ENCODE measurements at regions not wholly inside any gene's neighbourhood (a gene's known extent, or its start where the extent isn't known, plus 50 kb on each side); places are given as distances from the start of the nearest gene placed in this dataset.
"Not testable (repeated sequence)": the region's sequence is repeated elsewhere in the genome, so short reads cannot be mapped to it uniquely, and the experiment has no call there.

- CTCF ChIA-PET = no interaction called here
- POLR2A ChIA-PET (ENCODE audit: low non-redundant PET) = no interaction called here
Observed at GRCh38 chr12:47403681-47404080, 302.1 kb downstream of the RPAP3 start.

GRCh38 chr12:47401196-47401595, 304.6 kb downstream of the RPAP3 start:
- POLR2A ChIA-PET (ENCODE audit: low non-redundant PET); H3K27me3 ChIP-seq (replicated peaks; ENCODE audit: insufficient read depth, low read depth, low read length, poor library complexity); H3K27ac ChIP-seq (ENCODE audit: low read depth, low read length, poor library complexity, severe bottlenecking); H3K4me1 ChIP-seq (ENCODE audit: insufficient read depth, low read length, poor library complexity, severe bottlenecking); intact Hi-C loops (cut with micrococcal nuclease; ENCODE audit: unreplicated experiment); BruUV-seq (replicated peaks); H3K36me3 ChIP-seq (ENCODE audit: insufficient read depth, low read length, poor library complexity, severe bottlenecking); H3K4me3 ChIP-seq (ENCODE audit: low read depth, low read length, poor library complexity, severe bottlenecking); H3K9me3 ChIP-seq (ENCODE audit: low read depth, low read length, poor library complexity, severe bottlenecking); CTCF ChIA-PET: not testable (repeated sequence)
- peak; percentile 46 for DNase-seq (ENCODE audit: low spot score)

More at GRCh38 chr12:47403681-47404080, 302.1 kb downstream of the RPAP3 start:
- TF ChIP-seq CTCF (conservative IDR thresholded peaks at IDR 0.05; ENCODE audit: low read depth, low read length) (no peak), EZH2 (IDR thresholded peaks at IDR 0.05; ENCODE audit: borderline replicate concordance, low read depth, low read length, poor library complexity, severe bottlenecking) (no peak)
- no TSS peak for BruUV-seq (replicated peaks)
- no peaks in the 10 kb centered on the region for H3K9me3 ChIP-seq (ENCODE audit: low read depth, low read length, poor library complexity, severe bottlenecking)
- no peaks in the 10 kb centered on the region for H3K27me3 ChIP-seq (replicated peaks; ENCODE audit: insufficient read depth, low read depth, low read length, poor library complexity)
- H3K36me3 ChIP-seq (ENCODE audit: insufficient read depth, low read length, poor library complexity, severe bottlenecking) = no peaks in the 10 kb centered on the region
- H3K4me3 ChIP-seq (ENCODE audit: low read depth, low read length, poor library complexity, severe bottlenecking) = no peak overlapping the region
- H3K27ac ChIP-seq (ENCODE audit: low read depth, low read length, poor library complexity, severe bottlenecking) = no peak overlapping the region
- intact Hi-C loops (cut with micrococcal nuclease; ENCODE audit: unreplicated experiment) = no loop called here
- no peak for DNase-seq (ENCODE audit: low spot score)
- no peaks in the 10 kb centered on the region for H3K4me1 ChIP-seq (ENCODE audit: insufficient read depth, low read length, poor library complexity, severe bottlenecking)

GRCh38 chr12:47400266-47400665, 305.6 kb downstream of the RPAP3 start:
- no peak for DNase-seq (ENCODE audit: low spot score)
- Histone ChIP-seq H3K4me3 (ENCODE audit: low read depth, low read length, poor library complexity, severe bottlenecking) (no peak overlapping the region), H3K36me3 (ENCODE audit: insufficient read depth, low read length, poor library complexity, severe bottlenecking) (no peaks in the 10 kb centered on the region), H3K4me1 (ENCODE audit: insufficient read depth, low read length, poor library complexity, severe bottlenecking) (no peaks in the 10 kb centered on the region), H3K27me3 (replicated peaks; ENCODE audit: insufficient read depth, low read depth, low read length, poor library complexity) (no peaks in the 10 kb centered on the region), H3K27ac (ENCODE audit: low read depth, low read length, poor library complexity, severe bottlenecking) (no peak overlapping the region), H3K9me3 (ENCODE audit: low read depth, low read length, poor library complexity, severe bottlenecking) (no peaks in the 10 kb centered on the region)
- no peak for TF ChIP-seq EZH2 (IDR thresholded peaks at IDR 0.05; ENCODE audit: borderline replicate concordance, low read depth, low read length, poor library complexity, severe bottlenecking)
- intact Hi-C loops (cut with micrococcal nuclease; ENCODE audit: unreplicated experiment) = no loop called here
- no TSS peak for BruUV-seq (replicated peaks)
- POLR2A ChIA-PET (ENCODE audit: low non-redundant PET) = no interaction called here
- CTCF ChIA-PET = no interaction called here

- TF ChIP-seq EZH2 (IDR thresholded peaks at IDR 0.05; ENCODE audit: borderline replicate concordance, low read depth, low read length, poor library complexity, severe bottlenecking) = no peak
- TF ChIP-seq CTCF (conservative IDR thresholded peaks at IDR 0.05; ENCODE audit: low read depth, low read length) = peak; percentile 90
- no TSS peak for BruUV-seq (replicated peaks)
- Histone ChIP-seq H3K4me1 (ENCODE audit: insufficient read depth, low read length, poor library complexity, severe bottlenecking) (peaks cover 10% of the 10 kb centered on the region), H3K9me3 (ENCODE audit: low read depth, low read length, poor library complexity, severe bottlenecking) (no peaks in the 10 kb centered on the region), H3K4me3 (ENCODE audit: low read depth, low read length, poor library complexity, severe bottlenecking) (no peak overlapping the region), H3K27ac (ENCODE audit: low read depth, low read length, poor library complexity, severe bottlenecking) (no peak overlapping the region), H3K36me3 (ENCODE audit: insufficient read depth, low read length, poor library complexity, severe bottlenecking) (no peaks in the 10 kb centered on the region), H3K27me3 (replicated peaks; ENCODE audit: insufficient read depth, low read depth, low read length, poor library complexity) (no peaks in the 10 kb centered on the region)
- ChIA-PET CTCF (interaction anchor here (0.5 to 1.5 kb wide), 16 partner anchors 10 to 1325 kb away, joined by 3 to 80 read pairs (median 3); no protein-coding TSS in a partner anchor), POLR2A (ENCODE audit: low non-redundant PET) (interaction anchor here (0.8 kb wide), 1 partner anchor 366 kb away, joined by 4 read pairs; no protein-coding TSS in a partner anchor)
- peak; percentile 87 for DNase-seq (ENCODE audit: low spot score)
- intact Hi-C loops (cut with micrococcal nuclease; ENCODE audit: unreplicated experiment) = loop anchor here (2.0 to 5.0 kb wide), 3 partner anchors 85 to 365 kb away; partner anchors contain the start of genes AMIGO2 and PCED1B
Observed at GRCh38 chr12:47397664-47398281, 308.1 kb downstream of the RPAP3 start.
